Left cardiac atrium (tissue), 4 donors: ENCODE measurements at regions not wholly inside any gene's neighbourhood (a gene's known extent, or its start where the extent isn't known, plus 50 kb on each side); places are given as distances from the start of the nearest gene placed in this dataset.

Experiments
- ATAC-seq, 2 donors: fragments of 200-7000 bp; cut with Tn5 transposase; one replicate each; pipeline ENCODE4 v1.9.1; 2020; ENCODE audit warnings: mild to moderate bottlenecking in 2 of 2, moderate library complexity in 2 of 2
- DNase-seq: peaks from one replicate; pipeline ENCODE4 v3.0.0-alpha.2; 2020
- intact Hi-C, 2 donors: fragments of 100-400 bp; cut with DNase I; formaldehyde crosslinking; loops; one replicate each; pipeline versions ENCODE4 v1.14.1 to v1.15.1; 2022 to 2023
- donor health status: DM: no; HTN: yes; CAD: no.
- donor health status: DM: no; HTN: yes; CAD: no; lungs with severe emphysema.
- donor health status: DM: yes; HTN: yes; CAD: no.
- donor health status: Dilated cardiomyopathy.

DNA sequence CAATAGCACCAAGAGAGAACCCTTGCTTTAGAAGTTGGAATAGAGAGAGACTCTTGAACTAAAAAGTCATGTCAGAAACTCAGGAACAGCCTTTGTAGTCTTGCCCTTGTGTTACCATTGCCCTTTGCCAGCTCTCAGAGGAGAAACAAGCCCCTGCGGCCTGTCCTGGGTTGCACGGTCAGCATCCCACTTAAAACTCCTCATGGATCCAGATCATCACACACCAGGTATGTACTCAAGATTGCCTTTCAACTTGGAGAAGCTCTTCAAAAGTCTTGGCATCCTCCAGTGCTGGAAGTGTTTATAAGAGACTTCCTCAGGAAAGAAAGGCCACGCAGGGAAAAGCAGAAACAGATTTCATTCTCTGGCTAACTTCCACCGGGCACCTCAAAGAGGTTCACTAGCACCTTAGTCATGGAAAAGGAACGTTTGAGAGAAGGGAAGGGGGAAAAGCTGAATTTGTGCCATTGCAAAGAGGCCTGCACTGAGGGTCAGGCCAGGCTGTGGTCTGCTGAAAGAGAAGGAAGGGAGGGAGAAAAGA lies 594.2 kb downstream of the MED13L start:
- ATAC-seq (no peak), DNase-seq (no peak)
- intact Hi-C loops = no loop called here

DNA sequence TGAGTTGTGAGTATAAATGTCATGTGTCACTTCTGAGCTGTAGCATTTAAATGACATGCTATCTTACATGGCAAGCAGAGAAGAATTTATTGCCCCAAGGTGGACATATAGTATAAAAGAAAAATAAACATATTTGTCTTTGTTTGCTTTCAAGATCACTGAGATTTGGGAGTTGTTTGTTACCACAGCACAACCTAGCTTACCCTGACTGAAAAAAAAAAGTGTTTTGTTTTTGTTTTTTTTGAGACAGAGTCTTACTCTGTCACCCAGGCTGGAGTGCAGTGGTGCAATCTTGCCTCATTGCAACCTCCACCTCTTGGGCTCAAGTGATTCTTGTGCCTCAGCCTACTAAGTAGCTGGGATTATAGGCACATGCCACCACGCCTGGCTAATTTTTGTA lies 596.5 kb downstream of the MED13L start:
- DNase-seq = no peak
- no peak for ATAC-seq
- intact Hi-C loops = no loop called here

GRCh38 chr12:115672506-115673080 lies 604.9 kb downstream of the MED13L start:
- DNase-seq (no peak), ATAC-seq (no peak)
- intact Hi-C loops = no loop called here

DNA sequence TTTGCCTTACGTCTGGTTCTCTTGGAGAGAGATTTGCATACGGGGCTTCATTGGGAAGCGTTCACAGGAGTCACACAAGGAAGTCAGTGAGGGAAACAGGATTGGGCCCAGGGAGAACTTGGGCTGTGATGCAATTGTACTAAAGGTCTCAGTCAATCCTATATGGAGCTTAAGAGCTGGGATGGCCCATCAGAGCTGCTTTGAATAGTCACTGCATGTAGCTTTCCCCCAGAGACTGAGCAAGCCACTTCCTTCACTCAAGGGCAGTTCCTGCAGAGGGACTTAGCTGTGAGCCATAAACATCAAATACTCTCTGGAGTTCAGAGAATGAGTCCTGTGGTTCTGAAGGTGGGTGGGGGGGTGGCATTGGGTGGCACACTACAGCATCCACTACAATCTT lies 605.4 kb downstream of the MED13L start:
- intact Hi-C loops = no loop called here

DNA sequence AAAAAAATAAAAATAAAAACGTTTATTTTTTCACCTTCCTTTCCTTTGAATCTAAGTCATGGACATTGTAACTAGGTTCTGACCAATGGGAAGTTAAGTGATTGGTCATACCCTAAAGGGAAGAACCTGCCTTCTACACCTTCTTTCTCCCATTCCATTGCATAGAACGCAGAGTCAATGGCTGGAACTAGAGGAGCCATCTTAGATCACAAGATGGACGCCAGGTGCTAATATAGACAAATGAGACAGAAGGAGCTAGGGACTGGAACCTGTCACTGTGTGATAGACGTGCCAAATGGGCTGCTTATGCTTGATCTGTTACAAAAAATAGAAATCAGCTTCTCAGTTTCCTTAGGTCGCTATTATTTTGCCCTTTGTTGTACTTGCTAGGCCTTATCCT lies 606.6 kb downstream of the MED13L start:
- DNase-seq = no peak
- no peak for ATAC-seq
- intact Hi-C loops = no loop called here

More for the DNA sequence above, 605.4 kb downstream of the MED13L start:
- no peak for ATAC-seq
- DNase-seq = no peak

GRCh38 chr12:115667116-115667515 lies 610.4 kb downstream of the MED13L start:
- intact Hi-C loops = no loop called here
- ATAC-seq = no peak
- DNase-seq = no peak

- no peak for ATAC-seq
- intact Hi-C loops = no loop called here
These were observed 611.3 kb downstream of the MED13L start for GRCh38 chr12:115666168-115666567.

GRCh38 chr12:115661112-115661511 lies 616.4 kb downstream of the MED13L start:
- ATAC-seq (peak; percentile 48 to 64), DNase-seq (peak; percentile 24)
- intact Hi-C loops = no loop called here

More at GRCh38 chr12:115666168-115666567, 611.3 kb downstream of the MED13L start:
- DNase-seq = no peak

GRCh38 chr12:115660211-115660805 lies 617.2 kb downstream of the MED13L start:
- intact Hi-C loops = no loop called here
- peak; percentile 46 for DNase-seq
- ATAC-seq = peak; percentile 61 to 78

- ATAC-seq = no peak
- intact Hi-C loops = no loop called here
These were observed 618.1 kb downstream of the MED13L start for GRCh38 chr12:115659422-115659821.

DNA sequence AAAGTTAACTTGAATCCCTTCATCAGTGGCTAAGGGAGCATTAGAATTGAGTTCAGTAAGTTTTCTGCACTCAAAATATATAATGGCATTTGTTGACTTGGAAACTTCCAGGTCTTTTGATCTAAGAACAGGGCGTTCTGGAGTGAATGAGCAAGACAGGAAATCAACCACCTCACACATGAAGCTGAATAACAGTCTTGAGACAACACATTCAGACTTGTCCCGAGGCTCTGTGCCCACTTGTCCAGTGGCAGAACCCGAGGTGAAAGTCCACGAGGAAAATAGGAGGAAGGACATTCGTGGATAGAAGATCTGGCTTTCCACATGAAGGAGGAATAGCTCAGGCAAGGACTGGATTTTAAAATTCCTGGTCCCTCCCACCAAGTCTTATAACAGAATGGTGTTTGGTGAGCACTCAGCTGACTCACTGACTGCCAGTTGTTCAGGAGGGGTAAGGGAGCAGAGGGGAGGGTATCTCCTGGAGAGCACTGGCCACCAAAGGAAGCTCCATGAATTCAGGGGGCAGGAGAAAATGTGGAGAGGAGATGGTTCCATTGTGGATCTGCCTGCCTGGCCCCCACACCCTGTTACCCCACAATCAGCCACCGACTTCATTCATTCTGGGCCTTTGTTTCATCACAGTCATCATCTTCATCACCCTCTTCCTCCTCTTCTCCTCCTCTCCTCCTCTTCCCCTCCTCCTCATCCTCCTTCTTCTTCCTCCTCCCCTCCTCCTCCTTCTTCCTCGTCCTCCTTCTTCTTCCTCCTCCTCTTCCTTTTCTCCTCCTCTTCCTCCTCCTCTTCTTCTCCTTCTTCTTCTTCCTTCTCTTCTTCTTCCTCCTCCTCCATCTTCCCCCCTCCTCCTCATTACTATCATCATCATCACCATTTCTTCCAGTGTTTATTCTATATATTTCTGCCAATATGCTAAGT lies 620.1 kb downstream of the MED13L start:
- intact Hi-C loops = no loop called here
- ATAC-seq (no peak), DNase-seq (no peak)

More at GRCh38 chr12:115659422-115659821, 618.1 kb downstream of the MED13L start:
- DNase-seq = no peak

- DNase-seq (no peak), ATAC-seq (no peak)
- intact Hi-C loops = no loop called here
These were observed 627.5 kb downstream of the MED13L start for GRCh38 chr12:115650026-115650425.

DNA sequence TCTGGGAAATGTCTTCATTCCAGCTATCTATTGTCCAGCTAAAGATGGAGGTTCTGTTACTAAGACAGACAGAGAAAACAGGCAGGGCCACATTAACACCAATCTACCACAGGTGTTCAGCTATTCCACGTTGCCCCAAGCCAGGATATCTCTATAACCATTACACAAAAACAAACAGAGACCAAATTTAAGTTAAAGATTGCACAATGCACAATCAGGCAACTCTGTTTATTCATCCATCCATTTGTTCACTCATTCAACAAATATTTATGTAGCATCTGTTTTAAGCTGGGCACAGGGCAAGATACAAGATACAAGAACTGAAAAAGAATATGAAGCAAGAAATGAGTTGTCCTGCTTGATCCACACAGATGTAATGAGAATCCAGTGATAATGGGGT lies 629.0 kb downstream of the MED13L start:
- intact Hi-C loops = no loop called here
- ATAC-seq = no peak
- no peak for DNase-seq

- intact Hi-C loops = no loop called here
- DNase-seq (no peak), ATAC-seq (no peak)
These were observed 631.3 kb downstream of the MED13L start for GRCh38 chr12:115646210-115646609.

- intact Hi-C loops = no loop called here
- DNase-seq (no peak), ATAC-seq (no peak)
These were observed 636.6 kb downstream of the MED13L start for GRCh38 chr12:115640929-115641328.

- no peak for ATAC-seq
- no peak for DNase-seq
- intact Hi-C loops = no loop called here
These were observed 637.9 kb downstream of the MED13L start for GRCh38 chr12:115639648-115640012.

- intact Hi-C loops = no loop called here
- ATAC-seq = no peak
- DNase-seq = no peak
These were observed 638.5 kb downstream of the MED13L start for GRCh38 chr12:115638733-115639647.

DNA sequence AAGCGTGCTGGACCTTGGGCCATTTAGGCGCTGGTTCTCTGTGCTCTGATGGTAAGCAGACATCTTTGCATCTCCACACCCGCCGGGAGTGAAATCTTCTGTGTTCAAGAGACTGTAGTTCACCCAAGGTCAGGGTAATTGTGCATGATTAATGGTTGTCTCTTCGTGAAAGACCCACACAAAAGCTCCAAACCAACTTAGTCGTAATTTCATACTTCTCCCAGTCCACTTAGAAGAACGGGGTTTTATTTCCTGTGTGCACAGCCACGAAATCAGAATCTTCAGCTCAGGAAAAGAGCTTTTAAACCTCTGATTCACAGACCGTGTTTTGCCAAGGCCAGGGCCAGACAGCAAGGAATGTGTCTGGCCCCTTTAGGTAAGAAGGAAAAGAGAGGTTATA lies 640.9 kb downstream of the MED13L start:
- DNase-seq (no peak), ATAC-seq (no peak)
- intact Hi-C loops = no loop called here

GRCh38 chr12:115632308-115632707 lies 645.2 kb downstream of the MED13L start:
- ATAC-seq (no peak), DNase-seq (no peak)
- intact Hi-C loops = no loop called here
